ENCODE measurements at regions not wholly inside any gene's neighbourhood (a gene's known extent, or its start where the extent isn't known, plus 50 kb on each side); places are given as distances from the start of the nearest gene placed in this dataset.
A peak's percentile ranks its signal among the peaks of the same experiment; 100 is the strongest.
"Not testable (repeated sequence)": the region's sequence is repeated elsewhere in the genome, so short reads cannot be mapped to it uniquely, and the experiment has no call there.

GRCh38 chr6:167661552-167662044 is 165.1 kb upstream of the AFDN start:
- no peak for DNase-seq

- no peak for DNase-seq
Measured at GRCh38 chr6:167662075-167662880, 164.4 kb upstream of the AFDN start.

- DNase-seq = no peak
Measured at GRCh38 chr6:167662881-167663205, 163.9 kb upstream of the AFDN start.

GRCh38 chr6:167663316-167663715 is 163.4 kb upstream of the AFDN start:
- no peak for DNase-seq

GRCh38 chr6:167663784-167664443 is 162.8 kb upstream of the AFDN start:
- peak in 1 of 58 donors; percentile 17 for DNase-seq

GRCh38 chr6:167664678-167665660 is 161.7 kb upstream of the AFDN start:
- peak in 8 of 58 donors; percentile 20 to 56 (median 39) for DNase-seq

GRCh38 chr6:167665698-167666330 is 160.9 kb upstream of the AFDN start:
- no peak for DNase-seq

GRCh38 chr6:167666571-167667203 is 160.0 kb upstream of the AFDN start:
- no peak for DNase-seq

GRCh38 chr6:167667204-167668018 is 159.3 kb upstream of the AFDN start:
- DNase-seq = no peak

GRCh38 chr6:167668019-167668753 is 158.5 kb upstream of the AFDN start:
- peak in 4 of 58 donors; percentile 23 to 31 (median 28) for DNase-seq

- DNase-seq = no peak
Measured at GRCh38 chr6:167668754-167669552, 157.8 kb upstream of the AFDN start.

GRCh38 chr6:167669553-167669849 is 157.2 kb upstream of the AFDN start:
- no peak for DNase-seq

- no peak for DNase-seq
Measured at GRCh38 chr6:167669870-167670802, 156.6 kb upstream of the AFDN start.

GRCh38 chr6:167670938-167671338 is 155.8 kb upstream of the AFDN start:
- no peak for DNase-seq

GRCh38 chr6:167671379-167671976 is 155.2 kb upstream of the AFDN start:
- not testable (repeated sequence) for DNase-seq

GRCh38 chr6:167671977-167672687 is 154.6 kb upstream of the AFDN start:
- DNase-seq = no peak

All from anterior cingulate cortex (tissue), 58 donors.